Bronchial epithelial cell (primary cell): ENCODE measurements at regions not wholly inside any gene's neighbourhood (a gene's known extent, or its start where the extent isn't known, plus 50 kb on each side); places are given as distances from the start of the nearest gene placed in this dataset.

Source experiments
- DNase-seq: peaks from one replicate; pipeline ENCODE4 v3.0.0-alpha.2; 2010; ENCODE audit warnings: low read depth
- FAIRE-seq: peaks from 2 replicates; lab custom pipeline; 2011; peaks lifted over from hg19 to GRCh38; lab: Jason Lieb, UNC
- H3K27me3 ChIP-seq: 2 replicates; pipeline ENCODE4 v1.5.1; 2011; ENCODE audit warnings: low read length; ENCODE audit not compliant: control insufficient read depth, insufficient read depth
- H3K36me3 ChIP-seq: 2 replicates; pipeline ENCODE4 v1.5.1; 2011; ENCODE audit warnings: low read length; ENCODE audit not compliant: control insufficient read depth, insufficient read depth
- H3K4me3 ChIP-seq: 2 replicates; pipeline ENCODE4 v1.5.1; 2011; ENCODE audit warnings: mild to moderate bottlenecking, low read depth, low read length, control low read depth
- CTCF ChIP-seq: IDR thresholded peaks from 2 replicates; pipeline ENCODE4 v1.5.1; 2011; ENCODE audit warnings: mild to moderate bottlenecking, moderate library complexity, low read length, control low read depth, inconsistent platforms; ENCODE audit not compliant: insufficient read depth, severe bottlenecking

DNA sequence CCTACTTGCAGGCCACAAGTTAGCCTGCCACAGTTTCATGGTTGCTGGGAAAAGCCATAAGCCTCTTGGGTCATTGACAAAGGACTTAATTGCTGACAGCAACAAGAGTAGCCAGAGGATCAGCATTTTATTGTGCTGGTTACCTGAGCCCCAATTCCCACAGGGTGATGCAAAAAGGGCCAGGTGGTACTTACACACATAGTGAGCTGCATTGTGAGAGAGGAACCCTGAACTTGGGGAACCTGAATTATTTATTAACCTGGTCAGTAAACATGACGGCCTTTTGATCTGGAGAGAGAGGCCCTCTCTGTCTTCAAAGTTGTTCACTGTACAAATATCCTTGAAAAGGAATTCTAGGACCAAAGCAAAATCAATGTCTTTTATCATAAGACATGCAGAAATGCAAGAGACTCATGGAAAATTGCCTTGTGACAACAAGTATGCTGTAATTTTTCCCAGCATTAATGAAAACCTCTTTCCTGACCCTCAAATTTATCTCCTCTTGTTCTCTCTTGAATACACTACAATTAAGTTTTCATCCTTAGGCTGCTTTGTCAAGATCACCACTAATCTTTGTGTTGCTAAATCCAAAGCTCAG, 102.9 kb upstream of the PHYHIPL start:
- no peaks in the 10 kb centered on the region for H3K27me3 ChIP-seq
- H3K36me3 ChIP-seq: no peaks in the 10 kb centered on the region
- H3K4me3 ChIP-seq: no peak overlapping the region
- no peak for TF ChIP-seq CTCF
- no peak for FAIRE-seq
- no peak for DNase-seq

DNA sequence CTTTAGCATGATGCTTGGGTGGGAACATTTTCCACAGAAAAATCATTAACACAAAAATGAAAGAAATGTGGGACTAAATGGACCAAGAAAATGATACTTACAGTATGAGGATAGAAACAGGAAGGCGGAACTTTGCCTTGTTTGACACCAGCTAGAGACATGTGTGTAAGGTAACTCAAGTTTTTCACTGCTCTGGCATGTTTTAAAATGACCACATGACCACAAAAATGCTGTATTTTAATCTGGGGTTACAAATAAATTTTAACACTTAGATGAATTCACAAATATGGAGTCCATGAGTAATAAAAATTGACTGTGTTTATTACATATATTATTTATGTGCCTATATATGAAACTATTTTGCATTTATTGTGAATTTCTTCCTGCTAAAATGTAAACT, 100.9 kb upstream of the PHYHIPL start:
- DNase-seq: no peak

GRCh38 chr10:59077855-59078254, 98.6 kb upstream of the PHYHIPL start:
- FAIRE-seq (no peak), DNase-seq (no peak)
- no peaks in the 10 kb centered on the region for H3K36me3 ChIP-seq
- TF ChIP-seq CTCF: no peak
- no peak overlapping the region for H3K4me3 ChIP-seq
- no peaks in the 10 kb centered on the region for H3K27me3 ChIP-seq

More for the DNA sequence above, 100.9 kb upstream of the PHYHIPL start:
- no peak for FAIRE-seq
- TF ChIP-seq CTCF: no peak
- H3K27me3 ChIP-seq: no peaks in the 10 kb centered on the region
- H3K4me3 ChIP-seq: no peak overlapping the region
- H3K36me3 ChIP-seq: no peaks in the 10 kb centered on the region

DNA sequence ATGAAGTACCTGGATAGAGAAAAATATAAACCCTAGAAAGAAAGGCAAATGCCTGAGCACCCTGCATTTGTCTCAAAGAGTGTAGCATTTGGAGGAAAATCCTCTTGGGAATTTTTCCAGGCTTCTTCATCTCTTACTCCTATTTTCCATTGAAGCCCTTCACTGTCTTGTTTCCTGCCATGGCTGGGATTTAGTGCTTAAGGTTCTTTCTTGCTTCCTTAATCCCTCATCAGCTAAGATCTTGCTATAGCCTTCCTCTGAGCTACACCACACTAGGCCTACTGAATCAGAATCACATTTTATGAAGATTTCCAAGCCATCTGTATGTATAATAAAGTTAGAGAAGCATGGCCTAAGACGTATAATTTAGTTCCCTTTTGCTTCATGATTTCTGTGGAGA, 97.5 kb upstream of the PHYHIPL start:
- Histone ChIP-seq H3K4me3 (no peak overlapping the region), H3K36me3 (no peaks in the 10 kb centered on the region), H3K27me3 (no peaks in the 10 kb centered on the region)
- no peak for FAIRE-seq
- DNase-seq: no peak
- no peak for TF ChIP-seq CTCF

- no peak overlapping the region for H3K4me3 ChIP-seq
- H3K27me3 ChIP-seq: no peaks in the 10 kb centered on the region
- TF ChIP-seq CTCF: no peak
- DNase-seq: peak; percentile 79
- FAIRE-seq: no peak
- H3K36me3 ChIP-seq: no peaks in the 10 kb centered on the region
Measured at GRCh38 chr10:59079386-59080226, 96.8 kb upstream of the PHYHIPL start.
